GM18951 (cell line): ENCODE measurements at regions not wholly inside any gene's neighbourhood (a gene's known extent, or its start where the extent isn't known, plus 50 kb on each side); places are given as distances from the start of the nearest gene placed in this dataset.

Experiments
- POLR2A ChIP-seq: IDR thresholded peaks from 4 replicates; pipeline ENCODE4 v1.6.1; 2011; ENCODE audit warnings: mild to moderate bottlenecking; ENCODE audit not compliant: insufficient read length, insufficient read depth; ENCODE audit errors: extremely low read depth
- in situ Hi-C: fragments of 300-500 bp; cut with MboI; formaldehyde crosslinking; loops from one replicate; pipeline ENCODE4 v1.12.0; 2022; ENCODE audit warnings: low sequenced_read_pairs, mixed read lengths, inconsistent platforms; ENCODE audit not compliant: unreplicated experiment

DNA sequence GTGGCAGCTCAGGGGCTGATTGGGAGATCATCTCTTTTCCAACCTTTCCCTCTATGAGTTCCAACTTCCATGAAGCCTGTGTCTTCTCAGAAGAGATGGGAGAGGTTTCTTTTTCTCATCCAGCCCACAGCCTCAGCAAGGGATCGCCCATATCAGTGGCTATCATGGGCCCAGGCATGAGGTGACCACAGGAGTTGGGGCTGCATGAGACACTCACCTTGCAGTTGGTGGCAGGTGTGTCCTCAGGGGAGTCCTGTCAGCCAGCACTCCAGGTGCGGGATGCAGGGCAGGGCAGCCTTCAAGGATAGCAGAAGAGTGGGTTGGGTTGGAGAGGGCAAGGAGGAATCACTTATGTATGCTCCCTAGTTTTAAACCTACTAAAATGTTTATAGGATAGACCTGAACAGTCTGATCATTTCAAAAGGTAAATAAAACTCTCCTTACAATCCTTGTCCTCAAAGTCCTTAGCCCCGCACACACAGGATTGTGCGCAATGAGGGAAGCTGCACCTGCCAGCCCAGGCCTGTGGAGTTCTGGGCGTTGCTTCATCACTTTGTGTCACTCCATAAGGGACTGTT is 811.1 kb downstream of the KCNJ18 start:
- no peak for TF ChIP-seq POLR2A
- in situ Hi-C loops, result no loop called here

DNA sequence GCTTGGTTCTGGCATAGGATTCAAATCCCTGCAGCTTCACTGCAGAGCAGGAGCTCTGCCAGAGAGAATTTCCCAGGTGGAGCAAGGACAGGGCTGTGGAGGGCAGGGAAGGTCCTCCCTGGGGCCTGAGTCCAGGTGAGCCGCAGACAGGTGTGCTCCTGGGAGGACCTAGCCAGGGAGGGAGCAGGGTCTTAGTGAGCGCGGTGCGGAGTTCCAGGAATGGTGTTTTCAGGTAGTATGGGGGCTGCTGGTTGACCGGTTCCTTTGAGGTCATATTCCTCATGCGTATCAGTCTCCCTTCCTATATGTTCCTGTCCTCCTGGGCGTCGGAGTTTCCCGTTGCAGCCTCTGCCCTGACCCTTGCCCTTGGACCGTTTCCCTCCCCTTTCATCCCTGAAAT is 813.3 kb downstream of the KCNJ18 start:
- in situ Hi-C loops, result no loop called here
- no peak for TF ChIP-seq POLR2A

DNA sequence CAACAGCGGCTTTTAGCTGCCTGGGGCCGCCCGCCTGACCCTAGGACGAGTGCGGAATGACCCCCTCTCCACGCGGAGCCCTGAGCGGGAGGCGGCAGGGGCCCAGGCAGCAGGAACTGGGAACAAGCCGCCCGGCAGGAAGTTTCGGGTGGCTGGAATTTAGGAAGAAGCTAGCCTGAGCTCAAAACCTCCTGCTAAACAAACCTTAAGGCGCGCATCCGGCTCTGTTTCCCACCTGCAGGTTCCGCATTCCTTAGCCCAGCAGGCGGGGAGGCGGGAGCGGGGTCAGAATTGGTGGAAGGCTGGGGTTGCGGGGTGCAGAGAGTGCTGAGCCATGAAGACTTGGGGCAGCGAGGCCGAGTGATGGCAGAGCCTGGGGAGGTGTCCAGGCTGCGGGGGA is 813.9 kb downstream of the KCNJ18 start:
- in situ Hi-C loops, result no loop called here
- TF ChIP-seq POLR2A, result no peak

DNA sequence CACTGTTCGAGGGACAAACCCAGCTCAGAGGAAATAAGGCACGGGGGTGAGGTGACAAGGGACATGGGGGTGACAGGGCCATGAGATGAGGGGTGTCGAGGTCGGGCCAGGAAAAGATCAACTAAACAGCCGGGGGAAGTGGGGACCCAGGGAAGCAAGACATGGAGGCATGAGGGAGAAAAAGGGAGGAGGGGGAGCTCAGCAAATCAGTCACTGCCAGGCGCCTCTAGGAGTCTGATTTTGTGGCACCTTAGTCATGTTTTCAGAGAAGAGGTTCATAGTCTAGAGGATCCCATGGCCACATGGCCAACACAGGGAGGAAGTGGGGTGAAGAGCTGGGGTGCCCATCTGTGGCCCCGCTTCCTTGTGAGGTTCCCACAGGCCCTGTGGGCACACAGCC is 814.5 kb downstream of the KCNJ18 start:
- in situ Hi-C loops, result no loop called here
- TF ChIP-seq POLR2A, result no peak

DNA sequence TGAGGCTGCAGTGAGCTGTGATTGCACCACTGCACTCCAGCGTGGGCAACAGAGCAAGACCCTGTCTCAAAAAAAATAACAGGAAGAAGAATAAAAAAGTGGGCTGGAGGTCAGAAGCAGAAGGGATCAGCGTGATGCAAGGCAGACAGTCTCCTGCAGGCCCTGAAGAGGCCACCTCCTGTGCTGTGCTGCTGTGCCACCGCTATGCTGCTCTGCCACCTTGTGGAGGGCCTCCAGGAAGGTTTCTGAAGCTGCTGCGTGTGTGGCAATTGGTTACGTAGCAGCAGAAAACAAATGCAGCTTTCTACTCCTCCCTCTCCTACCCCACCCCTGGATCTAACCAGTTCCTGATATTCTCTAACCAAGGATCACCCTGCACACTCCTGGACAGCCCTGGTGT is 815.5 kb downstream of the KCNJ18 start:
- TF ChIP-seq POLR2A, result no peak
- in situ Hi-C loops, result no loop called here

DNA sequence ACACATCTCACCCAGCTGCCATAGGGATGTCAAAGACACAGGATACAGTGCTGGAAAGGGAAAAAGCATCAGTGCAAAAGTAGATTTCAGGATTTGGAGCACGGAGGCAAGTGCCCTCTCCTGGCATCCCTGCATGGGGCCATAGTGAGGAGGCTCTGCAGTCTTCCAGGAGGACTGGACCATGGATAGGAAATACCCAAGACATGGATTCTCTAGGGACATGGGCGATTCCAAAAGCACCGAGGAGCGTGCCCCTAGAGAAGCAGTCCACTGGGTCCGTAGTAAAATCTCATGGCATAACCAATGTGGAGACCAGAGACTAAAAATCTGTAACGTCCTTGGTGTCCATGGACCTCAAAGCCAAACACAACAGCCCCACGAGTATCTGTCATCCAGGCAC is 818.2 kb downstream of the KCNJ18 start:
- no peak for TF ChIP-seq POLR2A
- in situ Hi-C loops, result no loop called here

DNA sequence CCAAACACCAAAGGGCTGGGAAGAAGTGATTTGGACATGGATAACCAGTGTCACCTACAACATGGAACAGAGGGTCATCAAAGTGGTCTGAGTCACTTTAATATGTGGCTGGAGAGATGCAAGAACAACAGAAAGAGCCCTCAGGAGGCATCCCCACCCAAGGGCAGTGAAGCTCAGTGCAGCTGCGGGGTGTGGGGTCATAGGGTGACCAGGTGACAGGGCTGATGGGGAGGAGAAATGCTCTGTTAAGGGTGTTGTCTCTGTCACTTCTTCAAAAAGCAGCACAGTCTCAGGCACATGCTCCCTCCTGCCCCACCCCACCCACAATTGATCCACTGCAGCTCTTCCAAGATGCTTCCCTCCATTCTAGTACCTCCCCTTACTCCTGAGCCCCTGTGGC is 819.1 kb downstream of the KCNJ18 start:
- in situ Hi-C loops, result no loop called here
- no peak for TF ChIP-seq POLR2A

DNA sequence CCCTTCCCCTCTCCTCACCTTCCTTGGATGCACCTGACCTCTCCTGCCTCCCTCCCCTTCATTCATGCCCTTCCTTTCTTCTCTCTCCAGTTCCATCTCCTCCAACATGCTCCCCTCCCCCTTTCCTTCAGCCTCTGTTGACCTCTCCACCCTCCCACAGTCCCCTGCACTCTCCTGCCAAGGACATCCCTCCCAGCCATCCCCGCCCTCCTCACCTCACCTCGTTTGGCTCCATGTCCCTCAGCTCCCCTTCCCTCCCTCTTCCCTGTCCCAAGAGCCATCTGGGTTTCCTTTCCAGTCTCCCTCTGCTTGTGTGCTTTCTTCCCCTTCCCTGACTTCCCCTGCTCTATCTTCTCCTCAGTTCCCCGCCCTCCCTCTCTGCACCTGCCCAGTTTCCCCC is 819.7 kb downstream of the KCNJ18 start:
- in situ Hi-C loops, result no loop called here
- no peak for TF ChIP-seq POLR2A

DNA sequence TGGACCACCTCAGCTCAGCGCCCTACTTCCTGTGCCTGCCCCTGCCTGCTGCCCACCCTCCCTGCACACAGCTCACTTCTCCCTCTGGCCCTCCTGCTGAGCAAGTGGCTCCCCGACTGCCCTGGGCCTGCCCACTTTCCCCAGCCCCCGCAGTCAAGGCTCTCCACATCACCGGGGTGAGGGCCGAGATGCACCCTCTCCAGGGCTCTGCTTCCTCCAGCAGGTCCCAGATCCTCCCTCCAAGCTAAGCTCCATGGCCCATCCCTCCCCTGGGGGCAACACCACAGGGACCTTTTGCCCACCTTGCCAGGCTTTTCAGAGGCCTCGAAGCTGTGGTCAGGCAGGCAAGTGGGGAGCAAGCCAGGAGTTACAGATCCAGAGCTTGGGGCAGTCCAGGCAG is 820.2 kb downstream of the KCNJ18 start:
- in situ Hi-C loops, result no loop called here
- no peak for TF ChIP-seq POLR2A

DNA sequence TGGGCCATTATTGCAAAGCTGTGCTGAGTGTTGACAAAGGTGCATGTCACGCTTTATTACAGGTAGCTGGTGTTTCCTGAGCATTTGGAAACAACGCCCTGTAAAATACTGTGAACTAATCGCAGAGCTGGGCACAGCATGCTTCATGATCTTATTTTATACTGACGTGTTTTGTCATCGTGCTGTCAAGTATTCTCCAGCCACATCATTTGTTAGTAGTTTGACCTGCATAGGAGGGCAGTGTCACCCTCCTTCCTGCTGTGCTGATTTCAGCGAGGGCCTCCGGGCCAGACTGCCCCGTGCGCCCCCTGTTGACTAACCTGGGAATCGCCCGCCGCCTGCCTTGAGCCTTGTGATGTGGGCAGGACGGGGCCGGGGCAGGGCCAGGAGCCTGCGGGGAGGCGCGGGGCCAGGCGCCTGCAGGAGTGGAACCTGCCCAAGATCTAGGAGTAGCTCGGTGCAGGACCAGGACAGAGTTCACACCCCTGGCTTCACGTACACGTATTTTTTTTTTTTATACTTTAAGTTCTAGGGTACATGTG is 820.7 kb downstream of the KCNJ18 start:
- TF ChIP-seq POLR2A, result no peak
- in situ Hi-C loops, result no loop called here

DNA sequence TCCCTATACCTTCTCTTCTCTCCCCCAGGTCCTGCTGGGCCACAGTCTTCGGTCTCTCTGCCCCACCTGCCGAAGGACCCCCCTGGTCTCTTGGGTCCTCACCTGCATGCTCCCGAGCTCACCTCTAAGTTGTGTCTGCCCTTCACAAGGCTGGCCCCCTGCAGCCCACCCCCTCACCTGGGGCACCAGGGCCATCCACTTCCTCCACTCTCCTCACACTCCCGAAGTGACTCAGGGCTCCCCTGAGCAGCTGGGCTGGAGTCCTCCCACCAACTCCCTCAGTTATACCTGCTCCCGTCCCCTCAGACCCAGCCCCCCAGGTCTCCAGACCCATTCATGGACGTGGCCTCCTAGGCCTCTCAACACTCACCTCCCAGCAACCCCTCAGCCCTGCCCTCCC is 822.0 kb downstream of the KCNJ18 start:
- TF ChIP-seq POLR2A, result no peak

DNA sequence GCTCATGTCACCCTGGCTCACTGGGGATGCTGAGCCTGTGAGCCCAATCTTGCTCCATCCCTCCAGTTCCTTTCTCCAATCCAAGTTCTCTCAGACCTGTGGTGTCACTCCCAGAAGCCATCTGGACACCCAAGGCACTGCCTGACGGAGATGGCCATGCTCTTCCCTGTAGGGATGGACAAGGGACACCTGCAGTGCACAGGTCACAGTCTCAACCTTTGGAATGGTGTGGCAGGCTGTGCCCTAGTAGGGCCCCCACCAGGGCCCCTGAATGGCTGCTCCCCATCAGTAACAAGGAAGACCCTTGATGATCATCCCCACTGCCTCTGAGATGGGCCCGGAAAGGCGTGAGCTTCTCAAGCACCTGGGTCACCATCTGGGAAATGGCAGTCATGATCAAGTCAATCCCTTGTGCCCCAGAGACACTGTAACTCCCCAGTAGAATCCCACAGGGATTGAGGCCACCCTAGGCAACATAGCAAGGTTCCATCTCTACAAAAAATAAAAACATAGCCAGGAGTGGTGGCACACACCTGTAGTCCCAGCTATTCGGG is 822.5 kb downstream of the KCNJ18 start:
- in situ Hi-C loops, result no loop called here
- TF ChIP-seq POLR2A, result no peak

More for the DNA sequence above, 822.0 kb downstream of the KCNJ18 start:
- in situ Hi-C loops, result no loop called here

DNA sequence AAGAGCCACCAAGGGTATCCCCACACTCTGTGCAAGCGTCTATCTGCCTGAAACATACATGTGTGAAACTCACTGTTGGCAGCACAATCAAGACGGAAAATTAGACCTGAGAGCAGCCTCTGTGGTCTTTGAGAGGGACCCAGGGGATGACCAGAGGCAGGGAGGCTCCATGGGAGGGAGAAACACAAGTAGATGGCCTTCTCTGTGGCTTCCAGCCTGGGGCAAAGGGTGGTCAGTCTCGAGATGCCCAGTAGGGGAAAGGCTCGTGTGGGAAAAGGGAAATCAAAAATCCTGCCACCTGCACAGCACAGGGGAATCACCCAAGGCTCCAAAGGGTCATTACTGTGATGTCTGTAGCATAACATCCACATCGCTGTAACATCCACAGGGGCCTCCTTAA is 823.3 kb downstream of the KCNJ18 start:
- TF ChIP-seq POLR2A, result no peak
- in situ Hi-C loops, result no loop called here

DNA sequence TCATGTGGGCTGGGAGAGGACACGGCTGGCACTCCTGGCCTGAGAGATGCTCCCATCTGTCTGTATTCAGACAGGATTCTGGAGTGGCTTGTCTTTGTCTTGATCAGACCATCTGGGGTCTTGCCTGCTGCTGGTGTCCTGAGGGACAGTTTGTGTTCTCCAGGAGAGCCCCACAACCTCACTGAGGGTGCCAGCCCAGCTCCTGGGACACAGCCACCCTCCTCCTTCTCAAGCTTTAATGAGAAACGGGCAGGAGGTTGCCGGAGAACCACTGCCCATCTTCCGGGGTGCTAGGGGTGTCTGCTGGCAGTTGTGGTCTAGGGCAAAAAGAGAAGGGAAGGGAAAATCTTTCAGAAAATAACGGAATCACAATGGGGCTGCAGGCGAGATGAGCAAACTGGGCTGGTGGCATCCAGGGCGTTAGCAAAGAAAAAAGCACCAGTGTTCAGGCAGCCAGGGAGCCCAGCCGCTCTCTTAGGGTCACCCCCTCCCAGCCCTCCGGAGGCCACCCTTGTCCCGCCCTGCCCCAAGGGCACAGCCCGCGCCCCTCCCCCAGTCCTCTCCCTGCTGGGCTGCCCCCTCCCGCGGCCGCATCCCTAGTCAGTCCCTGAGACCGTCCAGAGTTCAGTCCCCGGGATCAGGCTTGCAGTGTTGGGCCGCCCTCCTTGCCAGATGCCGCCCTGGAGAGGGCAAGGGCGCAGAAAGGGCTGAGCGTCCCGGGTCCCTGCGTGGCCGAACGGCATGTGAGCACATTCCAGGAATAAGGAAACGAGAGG is 824.7 kb downstream of the KCNJ18 start:
- in situ Hi-C loops, result no loop called here
- TF ChIP-seq POLR2A, result no peak
